ENCODE measurements at regions not wholly inside any gene's neighbourhood (a gene's known extent, or its start where the extent isn't known, plus 50 kb on each side); places are given as distances from the start of the nearest gene placed in this dataset.

GRCh38 chrX:97847885-97848679, 964.4 kb downstream of the RPA4 start:
- Histone ChIP-seq H3K27ac (ENCODE audit: low read length) (no peak overlapping the region), H3K4me1 (ENCODE audit: insufficient read depth, low read length) (peaks cover 12% of the 10 kb centered on the region; the same call in 1 of the 2 replicates), H3K36me3 (ENCODE audit: low read depth, low read length) (no peaks in the 10 kb centered on the region), H3K4me3 (ENCODE audit: low read length) (no peak overlapping the region), H3K27me3 (ENCODE audit: low read length) (no peaks in the 10 kb centered on the region), H3K4me2 (ENCODE audit: low read length) (no peak overlapping the region), H3F3A (ENCODE audit: low read length, unreplicated experiment) (no peaks in the 10 kb centered on the region), H4K20me1 (ENCODE audit: low read length) (no peaks in the 10 kb centered on the region), H2AFZ (ENCODE audit: low read length) (no peak overlapping the region), H3K9me2 (replicated peaks; ENCODE audit: low read length) (no peaks in the 10 kb centered on the region), H3K79me2 (ENCODE audit: low read length) (no peaks in the 10 kb centered on the region), H3K9ac (ENCODE audit: low read length) (no peak overlapping the region), H3K9me3 (ENCODE audit: low read length) (no peaks in the 10 kb centered on the region)
- no peak for DNase-seq
- POLR2A ChIA-PET (ENCODE audit: unreplicated experiment), result no interaction called here
- ATAC-seq, result no peak
- intact Hi-C loops (cut with micrococcal nuclease), result no loop called here
- TF ChIP-seq CTCF (conservative IDR thresholded peaks at IDR 0.05; ENCODE audit: low read depth, low read length), result no peak
- no peak for TF ChIP-seq EZH2 (IDR thresholded peaks at IDR 0.05; ENCODE audit: low read length, unreplicated experiment)
- TF ChIP-seq EZH2phosphoT487 (IDR thresholded peaks at IDR 0.05; ENCODE audit: borderline replicate concordance, low read length), result no peak
- CTCF ChIA-PET, result no interaction called here
- no TSS peak for BruUV-seq (replicated peaks)

- Histone ChIP-seq H3K4me2 (ENCODE audit: low read length) (no peak overlapping the region), H4K20me1 (ENCODE audit: low read length) (no peaks in the 10 kb centered on the region), H3F3A (ENCODE audit: low read length, unreplicated experiment) (no peaks in the 10 kb centered on the region), H3K36me3 (ENCODE audit: low read depth, low read length) (no peaks in the 10 kb centered on the region), H3K4me3 (ENCODE audit: low read length) (no peak overlapping the region), H3K9ac (ENCODE audit: low read length) (no peak overlapping the region), H3K9me2 (replicated peaks; ENCODE audit: low read length) (no peaks in the 10 kb centered on the region), H3K27me3 (ENCODE audit: low read length) (no peaks in the 10 kb centered on the region), H3K4me1 (ENCODE audit: insufficient read depth, low read length) (peaks cover 12% of the 10 kb centered on the region; the same call in 1 of the 2 replicates), H2AFZ (ENCODE audit: low read length) (no peak overlapping the region), H3K27ac (ENCODE audit: low read length) (no peak overlapping the region), H3K79me2 (ENCODE audit: low read length) (no peaks in the 10 kb centered on the region), H3K9me3 (ENCODE audit: low read length) (no peaks in the 10 kb centered on the region)
- intact Hi-C loops (cut with micrococcal nuclease), result no loop called here
- TF ChIP-seq EZH2 (IDR thresholded peaks at IDR 0.05; ENCODE audit: low read length, unreplicated experiment), result no peak
- TF ChIP-seq CTCF (conservative IDR thresholded peaks at IDR 0.05; ENCODE audit: low read depth, low read length), result 0 out of 2 replicates have a peak, but pooled peaks have one; percentile 20
- POLR2A ChIA-PET (ENCODE audit: unreplicated experiment), result no interaction called here
- CTCF ChIA-PET, result no interaction called here
- ATAC-seq (no peak), DNase-seq (peak; percentile 46)
- no TSS peak for BruUV-seq (replicated peaks)
Observed at GRCh38 chrX:97849951-97850350, 966.2 kb downstream of the RPA4 start.

- Histone ChIP-seq H3K27me3 (ENCODE audit: low read length) (no peaks in the 10 kb centered on the region), H3K9me2 (replicated peaks; ENCODE audit: low read length) (no peaks in the 10 kb centered on the region), H3K9ac (ENCODE audit: low read length) (no peak overlapping the region), H3K27ac (ENCODE audit: low read length) (no peak overlapping the region), H3K9me3 (ENCODE audit: low read length) (no peaks in the 10 kb centered on the region), H3F3A (ENCODE audit: low read length, unreplicated experiment) (no peaks in the 10 kb centered on the region), H4K20me1 (ENCODE audit: low read length) (no peaks in the 10 kb centered on the region), H3K79me2 (ENCODE audit: low read length) (no peaks in the 10 kb centered on the region), H2AFZ (ENCODE audit: low read length) (no peak overlapping the region), H3K4me1 (ENCODE audit: insufficient read depth, low read length) (peaks cover 12% of the 10 kb centered on the region; the same call in 1 of the 2 replicates), H3K4me2 (ENCODE audit: low read length) (no peak overlapping the region; the same call in 1 of the 2 replicates), H3K36me3 (ENCODE audit: low read depth, low read length) (no peaks in the 10 kb centered on the region), H3K4me3 (ENCODE audit: low read length) (no peak overlapping the region)
- ChIA-PET CTCF (no interaction called here), POLR2A (ENCODE audit: unreplicated experiment) (no interaction called here)
- intact Hi-C loops (cut with micrococcal nuclease), result no loop called here
- DNase-seq (peak; percentile 55), ATAC-seq (no peak)
- no TSS peak for BruUV-seq (replicated peaks)
- no peak for TF ChIP-seq EZH2 (IDR thresholded peaks at IDR 0.05; ENCODE audit: low read length, unreplicated experiment)
- no peak for TF ChIP-seq EZH2phosphoT487 (IDR thresholded peaks at IDR 0.05; ENCODE audit: borderline replicate concordance, low read length)
- no peak for TF ChIP-seq CTCF (conservative IDR thresholded peaks at IDR 0.05; ENCODE audit: low read depth, low read length)
Observed at GRCh38 chrX:97850911-97851310, 967.2 kb downstream of the RPA4 start.
